ENCODE measurements at regions not wholly inside any gene's neighbourhood (a gene's known extent, or its start where the extent isn't known, plus 50 kb on each side); places are given as distances from the start of the nearest gene placed in this dataset.
"Not testable (repeated sequence)": the region's sequence is repeated elsewhere in the genome, so short reads cannot be mapped to it uniquely, and the experiment has no call there.

DNA sequence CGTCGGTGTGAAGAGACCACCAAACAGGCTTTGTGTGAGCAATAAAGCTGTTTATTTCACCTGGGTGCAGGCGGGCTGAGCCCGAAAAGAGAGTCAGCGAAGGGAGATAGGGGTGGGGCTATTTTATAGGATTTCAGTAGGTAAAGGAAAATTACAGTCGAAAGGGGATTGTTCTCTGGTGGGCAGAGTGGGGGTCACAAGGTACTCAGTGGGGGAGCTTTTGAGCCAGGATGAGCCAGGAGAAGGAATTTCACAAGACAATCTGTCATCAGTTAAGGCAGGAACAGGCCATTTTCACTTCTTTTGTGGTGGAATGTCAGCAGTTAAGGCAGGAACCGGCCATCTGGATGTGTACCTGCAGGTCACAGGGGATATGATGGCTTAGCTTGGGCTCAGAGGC lies 98.1 kb downstream of the RTP4 start:
- DNase-seq, result not testable (repeated sequence)

DNA sequence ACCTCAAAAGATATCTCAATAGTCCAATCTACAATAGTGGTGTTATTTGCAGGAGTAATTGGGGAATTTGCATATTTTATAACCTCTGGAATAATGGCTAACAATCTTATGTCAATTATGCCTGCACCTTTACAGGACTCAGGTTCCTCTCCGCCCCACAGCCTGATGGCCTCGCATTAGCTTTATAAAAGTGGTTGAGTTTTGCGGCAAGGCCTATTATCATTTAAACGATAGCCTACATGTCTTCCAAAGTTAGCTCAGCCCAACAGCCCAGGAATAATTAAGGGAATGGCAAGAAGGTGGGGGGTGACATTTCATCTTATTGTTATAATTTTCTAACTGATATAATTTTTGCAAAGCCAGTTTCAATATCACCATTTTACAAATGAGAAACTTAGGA lies 97.3 kb downstream of the RTP4 start:
- no peak for DNase-seq

DNA sequence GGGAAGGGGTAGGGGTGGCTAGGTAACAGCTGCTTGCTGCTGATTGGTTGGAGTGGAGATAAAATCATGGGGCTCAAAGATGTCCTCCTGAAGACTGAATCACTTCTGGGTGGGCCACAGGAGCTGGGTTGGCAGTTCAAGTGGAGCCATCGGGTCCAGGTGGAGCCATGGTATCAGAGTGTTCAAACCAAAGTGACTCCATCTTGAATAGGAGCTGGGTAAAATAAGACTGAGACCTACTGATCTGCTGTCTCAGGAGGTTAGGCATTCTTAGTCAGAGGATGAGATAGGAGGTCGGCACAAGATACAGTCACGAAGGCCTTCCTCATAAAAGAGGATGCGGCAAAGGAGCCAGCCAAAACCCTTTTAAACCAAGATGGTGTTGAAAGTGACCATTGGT lies 96.5 kb downstream of the RTP4 start:
- no peak for DNase-seq

GRCh38 chr3:187458921-187459320 lies 90.7 kb downstream of the RTP4 start:
- peak; percentile 26 for DNase-seq

- no peak for DNase-seq
These were observed 90.2 kb downstream of the RTP4 start for GRCh38 chr3:187458383-187458782.

GRCh38 chr3:187456250-187456649 lies 88.1 kb downstream of the RTP4 start:
- peak; percentile 21 for DNase-seq

- no peak for DNase-seq
These were observed 86.1 kb downstream of the RTP4 start for GRCh38 chr3:187454085-187454815.

GRCh38 chr3:187450431-187451190 lies 82.4 kb downstream of the RTP4 start:
- DNase-seq, result no peak

DNA sequence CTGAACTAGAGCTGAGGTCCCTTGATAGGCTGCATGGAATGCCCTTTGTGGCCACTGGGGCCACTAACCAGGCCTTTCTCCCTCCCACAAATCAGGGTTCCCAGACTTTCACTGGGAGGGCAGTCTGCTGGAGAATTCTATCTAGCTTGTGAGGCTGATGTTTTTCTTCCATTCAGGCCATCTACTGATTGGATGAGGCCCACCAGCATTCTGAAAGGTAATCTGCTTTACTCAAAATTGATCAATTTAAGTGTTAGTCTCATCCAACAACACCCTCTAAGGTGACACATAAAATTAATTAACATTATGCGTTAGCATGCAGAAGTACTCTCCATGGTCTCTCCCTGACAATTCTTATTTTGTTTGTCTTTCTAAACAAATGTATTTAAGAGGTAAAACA lies 80.5 kb downstream of the RTP4 start:
- DNase-seq, result no peak

GRCh38 chr3:187447737-187448136 lies 79.6 kb downstream of the RTP4 start:
- no peak for DNase-seq

- peak; percentile 69 for DNase-seq
These were observed 77.2 kb downstream of the RTP4 start for GRCh38 chr3:187445356-187445755.

GRCh38 chr3:187434524-187434923 lies 66.3 kb downstream of the RTP4 start:
- no peak for DNase-seq

DNA sequence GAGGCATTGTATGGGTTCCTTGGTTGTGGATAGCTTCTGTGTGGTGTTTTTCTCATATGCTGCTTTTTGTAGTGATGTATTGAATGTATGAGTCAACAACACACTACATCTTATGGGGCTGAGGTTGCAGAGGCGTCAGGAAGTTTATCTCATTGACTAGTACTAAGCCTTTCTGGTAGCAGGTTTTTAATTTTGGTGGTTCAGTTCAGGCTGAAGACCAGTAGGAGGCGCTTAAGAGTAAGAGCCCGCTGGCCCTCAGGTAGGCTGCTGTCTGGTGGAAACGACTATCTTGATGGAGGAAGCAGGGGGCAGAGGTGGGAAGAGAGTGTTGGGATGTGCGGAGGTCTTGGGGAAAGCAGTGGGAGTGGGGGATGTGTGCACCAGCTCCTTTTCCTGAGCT lies 62.4 kb downstream of the RTP4 start:
- no peak for DNase-seq

Measured in NCI-H1436 (cell line).